GM12875 (cell line): ENCODE measurements at regions not wholly inside any gene's neighbourhood (a gene's known extent, or its start where the extent isn't known, plus 50 kb on each side); places are given as distances from the start of the nearest gene placed in this dataset.

Experiments
- H3K4me3 ChIP-seq: one replicate; pipeline ENCODE4 v1.5.1; 2011; ENCODE audit warnings: low read depth, low read length, control low read depth
- TF ChIP-seq, protein P1 (sequence below): IDR thresholded peaks from 2 replicates; pipeline ENCODE4 v1.5.1; 2011; ENCODE audit warnings: low read depth, mild to moderate bottlenecking, control low read depth, inconsistent platforms, low read length, moderate library complexity, borderline replicate concordance; ENCODE audit not compliant: insufficient read depth

DNA sequence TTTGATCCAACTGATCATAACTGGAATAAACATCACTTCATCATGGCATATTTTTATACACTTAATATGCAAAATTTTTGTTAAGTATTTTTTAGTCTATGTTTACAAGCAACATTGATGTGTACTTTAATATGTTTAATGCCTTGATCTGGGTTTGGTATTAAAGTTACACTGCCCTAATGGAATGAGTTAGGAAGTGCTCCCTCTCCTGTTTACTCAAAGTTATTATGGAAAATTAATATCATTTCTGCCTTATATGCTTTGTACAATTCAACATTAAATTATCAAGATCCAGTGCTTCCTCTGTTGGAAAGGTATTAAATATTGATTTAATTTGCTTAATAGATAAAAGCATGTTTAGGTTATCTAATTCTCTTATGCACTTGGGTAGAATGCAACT is 927.3 kb upstream of the RAG2 start:
- TF ChIP-seq, protein P1, sequence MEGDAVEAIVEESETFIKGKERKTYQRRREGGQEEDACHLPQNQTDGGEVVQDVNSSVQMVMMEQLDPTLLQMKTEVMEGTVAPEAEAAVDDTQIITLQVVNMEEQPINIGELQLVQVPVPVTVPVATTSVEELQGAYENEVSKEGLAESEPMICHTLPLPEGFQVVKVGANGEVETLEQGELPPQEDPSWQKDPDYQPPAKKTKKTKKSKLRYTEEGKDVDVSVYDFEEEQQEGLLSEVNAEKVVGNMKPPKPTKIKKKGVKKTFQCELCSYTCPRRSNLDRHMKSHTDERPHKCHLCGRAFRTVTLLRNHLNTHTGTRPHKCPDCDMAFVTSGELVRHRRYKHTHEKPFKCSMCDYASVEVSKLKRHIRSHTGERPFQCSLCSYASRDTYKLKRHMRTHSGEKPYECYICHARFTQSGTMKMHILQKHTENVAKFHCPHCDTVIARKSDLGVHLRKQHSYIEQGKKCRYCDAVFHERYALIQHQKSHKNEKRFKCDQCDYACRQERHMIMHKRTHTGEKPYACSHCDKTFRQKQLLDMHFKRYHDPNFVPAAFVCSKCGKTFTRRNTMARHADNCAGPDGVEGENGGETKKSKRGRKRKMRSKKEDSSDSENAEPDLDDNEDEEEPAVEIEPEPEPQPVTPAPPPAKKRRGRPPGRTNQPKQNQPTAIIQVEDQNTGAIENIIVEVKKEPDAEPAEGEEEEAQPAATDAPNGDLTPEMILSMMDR: no peak

GRCh38 chr11:37519781-37520180 is 921.7 kb upstream of the RAG2 start:
- no peak overlapping the region for H3K4me3 ChIP-seq
- TF ChIP-seq, protein P1: no peak

More for the DNA sequence above, 927.3 kb upstream of the RAG2 start:
- no peak overlapping the region for H3K4me3 ChIP-seq

DNA sequence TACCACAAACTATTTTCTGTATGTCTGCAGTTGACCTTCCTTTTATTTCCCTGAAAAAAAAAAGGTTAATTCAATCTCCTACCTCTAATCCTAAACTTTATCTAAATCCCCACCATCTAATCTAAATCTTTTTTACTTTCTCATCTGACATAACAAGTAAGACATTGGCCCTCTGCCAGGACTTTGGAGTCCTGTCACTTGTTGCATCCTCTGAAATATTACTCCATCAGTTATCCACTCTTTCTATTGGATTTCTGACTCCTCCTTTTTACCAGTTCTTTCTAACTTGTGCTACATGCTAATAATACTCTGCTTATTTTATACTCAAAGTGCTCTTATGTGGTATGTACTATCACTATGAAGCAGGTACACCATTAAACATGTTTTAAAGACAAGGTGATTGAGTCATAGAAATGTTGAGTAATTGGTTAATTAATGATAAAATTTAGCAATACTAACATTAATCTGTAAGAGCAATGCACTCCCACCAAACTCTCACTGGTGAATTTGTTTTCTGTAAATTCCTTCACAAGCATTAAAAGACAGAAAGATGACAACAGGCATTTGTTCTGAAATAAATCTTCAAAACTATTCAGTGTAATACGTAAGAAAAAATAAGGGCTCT is 914.2 kb upstream of the RAG2 start:
- TF ChIP-seq, protein P1: no peak
- H3K4me3 ChIP-seq: no peak overlapping the region

DNA sequence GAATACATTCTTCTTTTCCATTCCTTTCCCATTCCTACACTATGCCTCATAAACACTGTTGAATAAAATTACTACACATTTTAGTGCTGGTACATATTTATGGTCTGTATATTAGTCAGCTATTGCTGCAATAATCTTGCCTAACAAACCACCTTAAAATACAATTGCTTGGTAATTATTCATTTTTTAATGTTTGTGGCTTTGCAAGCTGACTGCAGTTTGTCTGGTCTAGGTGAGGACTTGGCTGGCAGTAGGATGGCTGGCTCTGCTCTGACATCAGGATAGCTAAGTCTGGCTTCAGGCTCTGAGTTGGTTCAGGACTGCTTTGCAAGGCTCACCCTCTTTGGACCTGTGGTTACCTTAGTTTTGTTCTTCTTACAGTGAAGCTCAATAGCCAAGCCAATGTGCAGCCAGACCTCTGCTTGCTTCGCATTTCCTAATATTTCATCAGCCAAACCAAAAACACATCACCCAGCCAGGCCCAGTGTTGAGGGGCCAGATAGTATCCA is 913.4 kb upstream of the RAG2 start:
- TF ChIP-seq, protein P1: no peak
- no peak overlapping the region for H3K4me3 ChIP-seq

DNA sequence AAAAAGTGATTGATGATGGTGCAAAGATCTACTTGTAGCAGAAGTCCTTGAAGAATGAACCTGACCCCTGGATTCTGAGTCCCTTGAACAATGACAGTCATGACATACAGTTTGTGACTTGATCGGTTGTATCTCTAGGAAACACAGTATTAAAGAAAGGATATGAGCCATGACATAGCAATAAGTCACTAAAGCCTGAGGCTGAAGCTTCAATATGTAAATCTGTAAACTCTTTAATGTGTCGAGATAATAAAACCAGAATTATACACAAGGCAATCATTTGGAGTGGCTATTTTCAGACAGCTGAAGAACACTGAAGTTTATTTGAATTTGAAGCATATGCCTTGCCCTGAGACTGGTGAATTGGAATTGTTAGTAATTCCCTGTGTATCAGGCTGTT is 911.5 kb upstream of the RAG2 start:
- TF ChIP-seq, protein P1: no peak
- no peak overlapping the region for H3K4me3 ChIP-seq

GRCh38 chr11:37506531-37506930 is 908.5 kb upstream of the RAG2 start:
- TF ChIP-seq, protein P1: no peak
- H3K4me3 ChIP-seq: no peak overlapping the region

DNA sequence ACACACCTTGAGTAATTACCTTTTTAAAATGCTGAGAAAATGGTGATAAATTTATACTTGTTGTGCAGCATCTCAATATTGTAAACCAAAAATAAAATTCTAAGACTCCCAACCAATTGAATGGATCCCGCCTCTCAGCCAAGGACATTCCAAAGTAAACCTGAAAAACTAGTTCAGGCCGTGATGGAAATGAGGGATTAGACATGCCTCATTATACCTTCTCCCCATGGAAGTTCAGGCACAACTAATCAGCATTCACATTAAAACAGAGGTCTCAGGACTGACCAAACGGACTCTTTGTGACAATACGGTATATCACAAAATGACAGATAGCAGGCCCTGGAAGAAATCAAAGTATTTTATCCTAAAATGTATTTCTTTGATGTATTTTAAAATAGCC is 907.4 kb upstream of the RAG2 start:
- TF ChIP-seq, protein P1: no peak
- no peak overlapping the region for H3K4me3 ChIP-seq
